HFFc6 (cell line): ENCODE measurements at regions not wholly inside any gene's neighbourhood (a gene's known extent, or its start where the extent isn't known, plus 50 kb on each side); places are given as distances from the start of the nearest gene placed in this dataset.
"Not testable (repeated sequence)": the region's sequence is repeated elsewhere in the genome, so short reads cannot be mapped to it uniquely, and the experiment has no call there.

Source experiments
- DNase-seq: peaks from one replicate; pipeline ENCODE4 v3.0.0-alpha.2; 2018
- H3K27ac Mint-ChIP-seq: 2 replicates; pipeline ENCODE4 v1.8.0; 2020; ENCODE audit warnings: mild to moderate bottlenecking, mixed read lengths
- H3K27me3 Mint-ChIP-seq: 2 replicates; pipeline ENCODE4 v1.8.0; 2021; ENCODE audit warnings: mild to moderate bottlenecking, moderate library complexity, mixed read lengths; ENCODE audit not compliant: insufficient read depth
- H3K36me3 Mint-ChIP-seq: 2 replicates; pipeline ENCODE4 v1.8.0; 2021; ENCODE audit warnings: low read depth, mixed read lengths
- H3K4me1 Mint-ChIP-seq: 2 replicates; pipeline ENCODE4 v1.8.0; 2020; ENCODE audit warnings: low read depth, mixed read lengths
- H3K4me3 Mint-ChIP-seq: 2 replicates; pipeline ENCODE4 v1.8.0; 2020; ENCODE audit warnings: mild to moderate bottlenecking, moderate library complexity, mixed read lengths
- H3K9me3 Mint-ChIP-seq: 2 replicates; pipeline ENCODE4 v1.8.0; 2020; ENCODE audit warnings: mild to moderate bottlenecking, mixed read lengths
- CTCF ChIP-seq: fragments of 200-600 bp; sonication (generic); IDR thresholded peaks from 2 replicates; pipeline ENCODE4 v1.5.0; 2021; ENCODE audit warnings: antibody characterized with exemption, mild to moderate bottlenecking

- Mint-ChIP-seq H3K27ac (no peak overlapping the region), H3K9me3 (peaks cover 15% of the 10 kb centered on the region), H3K36me3 (peaks cover 23% of the 10 kb centered on the region), H3K4me3 (no peak overlapping the region), H3K27me3 (no peaks in the 10 kb centered on the region), H3K4me1 (peaks cover 11% of the 10 kb centered on the region; the same call in 1 of the 2 replicates)
- DNase-seq: no peak
- no peak for TF ChIP-seq CTCF
Measured at GRCh38 chr1:241447031-241447644, 72.4 kb downstream of the FH start.

GRCh38 chr1:241444836-241445235 lies 74.7 kb downstream of the FH start:
- Mint-ChIP-seq H3K27me3 (no peaks in the 10 kb centered on the region), H3K27ac (no peak overlapping the region), H3K4me1 (peaks cover 11% of the 10 kb centered on the region), H3K4me3 (no peak overlapping the region), H3K36me3 (peaks cover 23% of the 10 kb centered on the region), H3K9me3 (peaks cover 15% of the 10 kb centered on the region)
- DNase-seq: no peak
- no peak for TF ChIP-seq CTCF

- peaks cover 23% of the 10 kb centered on the region for H3K36me3 Mint-ChIP-seq
- no peak overlapping the region for H3K4me3 Mint-ChIP-seq
- H3K27ac Mint-ChIP-seq: no peak overlapping the region
- peaks cover 15% of the 10 kb centered on the region for H3K9me3 Mint-ChIP-seq
- H3K27me3 Mint-ChIP-seq: no peaks in the 10 kb centered on the region
- no peak for DNase-seq
- TF ChIP-seq CTCF: no peak
- H3K4me1 Mint-ChIP-seq: peaks cover 11% of the 10 kb centered on the region
Measured at GRCh38 chr1:241443561-241443960, 76.0 kb downstream of the FH start.

GRCh38 chr1:241442686-241443085 lies 76.9 kb downstream of the FH start:
- H3K4me3 Mint-ChIP-seq: no peak overlapping the region
- no peak overlapping the region for H3K27ac Mint-ChIP-seq
- no peak for TF ChIP-seq CTCF
- peaks cover 15% of the 10 kb centered on the region for H3K9me3 Mint-ChIP-seq
- no peak for DNase-seq
- no peaks in the 10 kb centered on the region for H3K27me3 Mint-ChIP-seq
- H3K4me1 Mint-ChIP-seq: peaks cover 10% of the 10 kb centered on the region
- peaks cover 23% of the 10 kb centered on the region for H3K36me3 Mint-ChIP-seq

- no peak overlapping the region for H3K4me3 Mint-ChIP-seq
- H3K27me3 Mint-ChIP-seq: no peaks in the 10 kb centered on the region
- no peaks in the 10 kb centered on the region; the same call in 1 of the 2 replicates for H3K4me1 Mint-ChIP-seq
- H3K36me3 Mint-ChIP-seq: peaks cover 23% of the 10 kb centered on the region
- H3K9me3 Mint-ChIP-seq: peaks cover 15% of the 10 kb centered on the region
- DNase-seq: no peak
- H3K27ac Mint-ChIP-seq: no peak overlapping the region
- TF ChIP-seq CTCF: no peak
Measured at GRCh38 chr1:241440904-241441303, 78.7 kb downstream of the FH start.

- not testable (repeated sequence) for H3K9me3 Mint-ChIP-seq, H3K27me3 Mint-ChIP-seq, H3K27ac Mint-ChIP-seq, H3K4me3 Mint-ChIP-seq, H3K4me1 Mint-ChIP-seq
- peak; percentile 54 for DNase-seq
- H3K36me3 Mint-ChIP-seq: peaks cover 24% of the 10 kb centered on the region
Measured at GRCh38 chr1:241438686-241439085, 80.9 kb downstream of the FH start.
